Breast epithelium (tissue), 4 donors: ENCODE measurements at regions not wholly inside any gene's neighbourhood (a gene's known extent, or its start where the extent isn't known, plus 50 kb on each side); places are given as distances from the start of the nearest gene placed in this dataset.

Experiments used
- DNase-seq, 2 donors: peaks; one replicate each; pipeline ENCODE4 v3.0.0-alpha.2; 2019; ENCODE audit warnings: low spot score in 2 of 2
- H3K27ac ChIP-seq, 2 donors: fragments of 200-600 bp; sonication (generic) in 1 of 2; one replicate each; pipeline ENCODE4 v1.5.1; 2016 to 2019; ENCODE audit warnings: mild to moderate bottlenecking in 1 of 2
- H3K27me3 ChIP-seq, 2 donors: fragments of 200-600 bp; sonication (generic) in 1 of 2; one replicate each; pipeline versions ENCODE4 v1.5.1 to v1.6.0; 2017 to 2019; ENCODE audit warnings: control low read depth in 1 of 2, mild to moderate bottlenecking in 1 of 2
- H3K36me3 ChIP-seq: fragments of 200-600 bp; one replicate; pipeline ENCODE4 v1.5.1; 2019
- H3K4me1 ChIP-seq, 2 donors: fragments of 200-600 bp; sonication (generic); one replicate each; pipeline ENCODE4 v1.5.1; 2016 to 2019; ENCODE audit warnings: control low read depth in 1 of 2
- H3K4me3 ChIP-seq, 3 donors: fragments of 200-600 bp; sonication (generic); 1 replicate in 2 of 3; 2 replicates in 1 of 3; pipeline ENCODE4 v1.5.1; 2016 to 2019; ENCODE audit warnings: mild to moderate bottlenecking in 3 of 3, moderate library complexity in 2 of 3
- H3K9me3 ChIP-seq, 2 donors: fragments of 200-600 bp; sonication (generic) in 1 of 2; one replicate each; pipeline ENCODE4 v1.5.1; 2016 to 2019; ENCODE audit warnings: control low read depth in 1 of 2
- CTCF ChIP-seq, 3 donors: fragments of 450-650 bp; IDR thresholded peaks; one replicate each; pipeline ENCODE4 v1.5.1; 2016 to 2017; ENCODE audit warnings: antibody characterized with exemption in 3 of 3, mild to moderate bottlenecking in 3 of 3, moderate library complexity in 3 of 3
- POLR2A ChIP-seq: fragments of 450-650 bp; IDR thresholded peaks from one replicate; pipeline ENCODE4 v1.6.1; 2016; ENCODE audit warnings: antibody characterized with exemption, mild to moderate bottlenecking, moderate library complexity
- POLR2AphosphoS5 ChIP-seq, 3 donors: sonication (generic); formaldehyde crosslinking; IDR thresholded peaks; one replicate each; pipeline ENCODE4 v1.6.1; 2017; ENCODE audit warnings: antibody characterized with exemption in 3 of 3
- intact Hi-C: fragments of 100-400 bp; cut with DNase I; formaldehyde crosslinking; loops from one replicate; pipeline ENCODE4 v1.15.1; 2023; ENCODE audit warnings: low total_unique reads

- intact Hi-C loops, result no loop called here
- Histone ChIP-seq H3K4me3 (no peak overlapping the region), H3K27ac (no peak overlapping the region), H3K4me1 (no peaks in the 10 kb centered on the region), H3K9me3 (peaks cover 0 to 23% of the 10 kb centered on the region in 2 donors), H3K36me3 (no peaks in the 10 kb centered on the region), H3K27me3 (no peaks in the 10 kb centered on the region)
- TF ChIP-seq CTCF (IDR thresholded peaks at IDR 0.05) (no peak), POLR2A (no peak)
- no peak for DNase-seq
Observed at GRCh38 chr2:156221703-156222102, 110.8 kb downstream of the NR4A2 start.

GRCh38 chr2:156219491-156220100 is 112.9 kb downstream of the NR4A2 start:
- H3K36me3 ChIP-seq, result no peaks in the 10 kb centered on the region
- intact Hi-C loops, result loop anchor here (5.0 kb wide), 1 partner anchor 273 kb away; no protein-coding TSS in a partner anchor
- TF ChIP-seq POLR2A, result no peak
- no peak for TF ChIP-seq POLR2AphosphoS5 (IDR thresholded peaks at IDR 0.05)
- no peak for TF ChIP-seq CTCF (IDR thresholded peaks at IDR 0.05)
- H3K9me3 ChIP-seq, result peaks cover 0 to 23% of the 10 kb centered on the region in 2 donors
- no peaks in the 10 kb centered on the region for H3K27me3 ChIP-seq
- H3K4me1 ChIP-seq, result no peaks in the 10 kb centered on the region
- DNase-seq, result no peak
- no peak overlapping the region for H3K4me3 ChIP-seq
- H3K27ac ChIP-seq, result no peak overlapping the region

GRCh38 chr2:156215656-156216055 is 116.9 kb downstream of the NR4A2 start:
- DNase-seq, result no peak
- TF ChIP-seq POLR2AphosphoS5 (IDR thresholded peaks at IDR 0.05) (no peak), POLR2A (no peak), CTCF (IDR thresholded peaks at IDR 0.05) (no peak)
- no peak overlapping the region for H3K27ac ChIP-seq
- H3K4me3 ChIP-seq, result no peak overlapping the region
- no peaks in the 10 kb centered on the region for H3K4me1 ChIP-seq
- no peaks in the 10 kb centered on the region for H3K36me3 ChIP-seq
- H3K27me3 ChIP-seq, result no peaks in the 10 kb centered on the region
- no peaks in the 10 kb centered on the region for H3K9me3 ChIP-seq
- intact Hi-C loops, result loop anchor here (5.0 kb wide), 1 partner anchor 277 kb away; no protein-coding TSS in a partner anchor

GRCh38 chr2:156211318-156211717 is 121.2 kb downstream of the NR4A2 start:
- Histone ChIP-seq H3K27me3 (no peaks in the 10 kb centered on the region), H3K4me3 (no peak overlapping the region), H3K9me3 (no peaks in the 10 kb centered on the region), H3K27ac (no peak overlapping the region), H3K36me3 (no peaks in the 10 kb centered on the region), H3K4me1 (no peaks in the 10 kb centered on the region)
- TF ChIP-seq CTCF (IDR thresholded peaks at IDR 0.05) (no peak), POLR2AphosphoS5 (IDR thresholded peaks at IDR 0.05) (no peak)
- intact Hi-C loops, result no loop called here
- DNase-seq, result no peak

- H3K27me3 ChIP-seq, result no peaks in the 10 kb centered on the region
- no peak for TF ChIP-seq POLR2AphosphoS5 (IDR thresholded peaks at IDR 0.05)
- no peak for TF ChIP-seq POLR2A
- no peak for TF ChIP-seq CTCF (IDR thresholded peaks at IDR 0.05)
- H3K4me1 ChIP-seq, result no peaks in the 10 kb centered on the region
- no peaks in the 10 kb centered on the region for H3K9me3 ChIP-seq
- H3K4me3 ChIP-seq, result no peak overlapping the region
- intact Hi-C loops, result no loop called here
- DNase-seq, result no peak
- no peak overlapping the region for H3K27ac ChIP-seq
- no peaks in the 10 kb centered on the region for H3K36me3 ChIP-seq
Observed at GRCh38 chr2:156206355-156206754, 126.2 kb downstream of the NR4A2 start.
